GM18499 (cell line): ENCODE measurements at regions not wholly inside any gene's neighbourhood (a gene's known extent, or its start where the extent isn't known, plus 50 kb on each side); places are given as distances from the start of the nearest gene placed in this dataset.

ENCODE experiments used
- ATAC-seq: cut with Tn5 transposase; IDR thresholded peaks from one replicate; pipeline ENCODE4 v1.9.1; 2021; ENCODE audit warnings: moderate number of reproducible peaks; ENCODE audit not compliant: insufficient read depth, unreplicated experiment

DNA sequence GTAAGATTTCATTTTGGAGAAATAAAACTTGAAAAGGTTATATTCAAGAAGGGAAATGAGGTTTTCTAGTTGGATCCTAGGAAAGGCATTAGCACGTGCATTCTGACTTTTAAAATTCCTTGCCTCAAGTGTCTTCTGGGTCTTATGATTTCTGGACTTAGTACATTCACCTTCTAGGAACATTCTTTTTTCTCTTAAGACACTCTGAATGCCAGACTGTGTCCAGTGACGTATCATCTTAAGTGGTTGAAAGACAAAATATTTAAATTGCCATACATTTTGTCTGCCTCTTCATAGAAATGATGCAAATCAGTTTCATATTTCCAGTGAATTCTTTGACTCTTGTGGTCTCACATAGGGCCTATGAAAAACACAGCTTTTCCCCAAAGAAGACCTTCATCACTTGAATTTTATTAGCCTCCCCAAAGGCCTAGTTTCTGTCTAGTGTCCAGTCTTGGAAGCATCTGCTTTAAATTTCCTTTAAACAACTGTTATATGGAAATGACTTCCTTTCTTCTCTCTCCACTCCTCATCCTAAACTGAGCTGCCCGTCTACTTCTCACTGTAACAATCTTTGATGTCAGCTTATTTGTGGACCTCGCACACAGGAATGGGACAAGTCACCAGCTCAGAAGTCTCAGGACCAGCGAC is 187.2 kb downstream of the HLX start:
- ATAC-seq: no peak

DNA sequence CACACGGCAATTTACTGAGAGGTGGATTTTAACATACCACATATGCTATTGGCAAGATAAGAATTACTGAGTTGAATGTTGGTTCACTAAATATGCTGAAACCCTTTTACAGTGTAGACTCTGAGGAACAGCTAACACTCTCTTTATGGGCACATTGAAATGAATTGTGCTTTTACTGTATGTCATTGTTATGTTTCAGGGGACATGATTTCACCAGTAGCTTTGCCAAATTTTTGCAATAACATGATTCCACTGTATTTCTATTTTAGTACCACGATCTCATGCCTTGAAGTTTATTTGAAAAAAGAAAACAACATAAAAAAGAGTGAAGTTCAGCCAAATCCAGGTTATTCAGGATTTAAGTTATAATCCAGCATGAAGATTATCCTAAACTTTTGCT is 188.5 kb downstream of the HLX start:
- ATAC-seq: no peak

DNA sequence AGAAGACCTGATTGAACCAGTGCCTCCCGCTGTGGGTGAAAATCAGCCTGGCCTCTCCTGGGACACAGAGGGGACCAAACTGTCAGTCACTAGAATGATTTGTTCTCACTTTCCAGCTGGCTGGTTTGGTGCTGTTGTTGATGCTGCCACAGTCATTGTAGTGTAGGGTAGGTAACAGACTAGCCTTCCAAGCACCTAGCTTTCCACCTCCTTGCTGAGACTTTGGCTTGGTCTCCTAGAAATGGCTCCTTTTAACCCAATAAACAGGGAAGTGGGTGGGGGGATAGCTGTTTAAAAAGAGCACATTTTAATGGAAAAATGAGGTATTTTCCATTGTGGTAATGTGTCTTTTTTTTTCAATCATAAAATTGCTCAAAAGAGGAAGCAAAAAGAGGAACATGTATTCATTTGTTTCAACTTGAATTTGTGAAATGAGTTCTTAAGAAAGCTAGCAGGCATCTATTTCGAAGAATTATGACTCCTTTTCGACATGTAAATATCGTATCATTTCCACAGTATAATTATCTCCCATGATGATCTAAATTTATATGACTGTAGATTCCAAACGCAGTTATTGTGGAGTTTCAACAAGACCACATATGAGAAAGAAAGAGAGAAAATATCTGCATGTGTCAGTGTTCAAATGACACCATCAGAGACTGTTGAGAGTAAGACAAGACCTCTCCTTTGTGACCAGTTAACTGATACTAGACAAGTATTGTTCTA is 190.1 kb downstream of the HLX start:
- ATAC-seq: peak; percentile 79

DNA sequence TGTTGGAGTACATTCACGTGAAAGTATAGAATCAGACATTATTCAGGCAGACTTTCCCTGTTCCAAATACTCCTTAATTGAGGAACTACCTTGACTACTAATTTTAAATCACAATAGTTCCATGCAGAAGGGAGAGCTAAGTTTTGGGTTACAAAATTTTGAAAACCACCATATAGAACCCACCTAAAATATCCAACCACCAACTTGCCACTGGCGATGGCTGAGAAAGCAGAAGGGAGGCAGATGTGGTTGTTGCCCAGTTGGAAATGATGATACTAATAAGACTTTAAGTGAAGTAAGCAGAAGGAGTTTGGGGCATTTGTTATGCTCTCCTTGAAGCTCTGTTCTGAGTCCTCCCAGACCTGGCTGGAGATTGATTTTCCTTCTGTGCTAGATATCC is 190.7 kb downstream of the HLX start:
- no peak for ATAC-seq

DNA sequence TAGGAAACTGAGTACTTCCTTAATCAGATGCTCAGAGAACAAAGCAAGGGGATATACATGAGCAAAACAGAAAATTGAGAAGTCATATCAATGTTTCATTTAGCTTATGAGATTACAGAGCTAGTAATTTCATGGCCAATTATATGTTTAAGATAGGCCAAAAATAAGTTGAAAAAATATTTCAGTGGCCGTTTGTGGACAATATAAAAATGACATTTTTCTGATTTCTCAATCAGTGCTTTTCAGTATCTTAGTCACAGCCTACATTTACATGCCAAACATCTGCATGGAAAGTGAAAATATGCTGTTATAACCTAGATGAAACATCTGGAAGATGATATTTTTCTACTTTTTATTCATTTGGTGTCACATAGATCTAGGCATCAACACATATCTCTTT is 192.5 kb downstream of the HLX start:
- ATAC-seq: no peak

DNA sequence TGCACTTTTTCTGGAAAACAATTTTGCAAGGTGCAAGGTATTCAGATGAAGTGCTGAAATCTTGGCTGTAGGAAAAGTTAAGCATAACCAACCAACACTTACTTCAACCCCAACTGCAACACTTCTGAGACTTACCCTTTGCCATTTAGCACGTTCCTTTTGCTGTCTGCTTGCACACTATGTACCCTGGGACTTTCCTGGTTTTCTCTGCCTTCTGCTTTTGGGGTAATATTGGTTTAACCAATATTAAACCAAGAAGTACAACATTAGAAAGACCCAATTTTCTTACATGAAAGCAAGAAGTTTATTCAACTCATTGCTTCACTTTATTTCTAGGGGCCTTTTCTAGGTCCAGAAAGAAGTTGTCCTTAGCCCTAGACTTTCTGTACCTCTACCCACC is 193.0 kb downstream of the HLX start:
- no peak for ATAC-seq

DNA sequence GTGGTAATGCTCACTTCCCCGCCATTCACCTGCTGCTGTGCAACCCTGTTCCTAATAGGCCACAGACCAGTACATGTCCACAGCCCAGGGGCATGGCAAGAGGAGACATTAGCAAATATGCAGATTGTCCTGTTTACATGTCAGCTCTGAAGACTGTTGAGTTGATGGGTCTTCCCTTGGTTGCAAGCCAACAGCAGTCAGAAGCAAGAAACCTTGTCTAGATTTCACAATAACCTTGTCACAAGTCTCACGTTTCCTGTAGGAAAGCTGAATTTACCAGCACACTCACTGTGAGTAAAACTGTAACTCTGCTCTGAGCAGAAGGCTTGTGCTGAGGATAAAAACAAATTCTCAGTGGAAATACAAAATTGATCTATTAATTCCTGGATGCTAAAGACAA is 195.1 kb downstream of the HLX start:
- ATAC-seq: no peak

DNA sequence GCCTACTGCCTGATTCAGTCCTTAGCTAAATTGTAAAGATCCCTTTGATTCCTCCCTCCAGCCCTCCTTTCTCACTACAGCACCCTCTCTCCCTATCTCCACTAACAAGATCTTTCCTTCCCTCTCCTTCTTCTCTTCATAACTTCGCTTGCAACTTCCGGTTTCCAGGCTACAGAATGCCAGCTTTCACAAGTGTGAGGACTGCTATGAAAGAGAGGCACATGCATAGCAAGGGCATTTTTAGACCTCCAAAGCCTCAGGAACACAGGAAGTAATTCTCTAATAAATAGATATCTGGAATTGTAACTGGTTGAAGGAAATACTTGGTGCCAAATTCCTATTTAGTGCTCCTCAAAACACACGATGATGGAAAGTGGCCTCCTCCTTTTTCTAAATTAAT is 196.7 kb downstream of the HLX start:
- ATAC-seq: no peak

DNA sequence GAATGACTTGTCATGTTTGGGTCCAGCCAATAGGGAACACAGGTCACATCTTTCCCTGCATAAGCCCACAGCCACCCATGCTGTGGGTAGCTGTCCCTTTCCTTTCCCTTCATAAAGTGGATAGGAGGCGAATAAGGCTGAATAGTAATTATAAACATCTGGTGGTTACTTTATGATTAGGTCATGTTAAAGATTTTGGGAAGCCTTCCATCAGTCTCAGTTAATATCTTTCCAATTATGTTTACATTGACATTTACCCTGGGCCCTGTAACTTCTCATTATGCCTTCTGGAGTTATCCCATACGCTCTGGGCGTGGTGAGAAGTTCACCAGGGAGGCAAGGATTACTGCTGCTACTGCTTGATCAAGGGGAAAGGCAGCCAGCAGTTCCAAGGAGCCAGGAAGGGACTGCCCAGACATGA is 197.2 kb downstream of the HLX start:
- ATAC-seq: no peak

DNA sequence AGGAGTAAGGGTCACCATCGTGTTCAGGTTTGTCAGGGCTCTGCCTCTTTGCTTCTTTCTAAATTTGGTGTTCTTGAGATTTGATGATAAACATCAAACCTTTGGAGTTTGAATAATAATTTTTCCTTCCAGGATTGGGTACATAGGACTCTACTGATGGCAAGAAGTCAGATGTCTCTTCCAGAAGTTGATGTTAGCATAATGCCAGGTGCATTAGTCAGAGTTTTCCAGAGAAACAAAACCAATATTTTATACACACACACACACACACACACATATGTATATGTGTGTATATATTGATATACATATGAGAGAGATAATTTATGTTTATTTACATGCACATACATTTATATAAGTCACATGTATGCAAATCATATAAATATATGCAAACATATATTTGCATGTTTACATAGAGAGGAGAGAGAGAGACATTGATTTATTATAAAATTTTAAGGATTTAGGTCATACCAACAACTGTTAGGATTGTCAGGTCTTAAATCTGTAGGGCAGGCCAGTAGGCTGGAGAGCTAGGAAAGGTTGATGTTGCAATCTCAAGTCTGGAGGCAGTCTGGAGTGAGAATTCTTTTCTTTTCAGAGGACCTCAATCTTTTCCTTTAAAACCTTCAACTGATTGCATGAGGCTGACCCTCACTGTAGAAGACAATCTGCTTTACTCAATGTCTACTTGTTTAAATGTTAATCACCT is 199.2 kb downstream of the HLX start:
- ATAC-seq: no peak

DNA sequence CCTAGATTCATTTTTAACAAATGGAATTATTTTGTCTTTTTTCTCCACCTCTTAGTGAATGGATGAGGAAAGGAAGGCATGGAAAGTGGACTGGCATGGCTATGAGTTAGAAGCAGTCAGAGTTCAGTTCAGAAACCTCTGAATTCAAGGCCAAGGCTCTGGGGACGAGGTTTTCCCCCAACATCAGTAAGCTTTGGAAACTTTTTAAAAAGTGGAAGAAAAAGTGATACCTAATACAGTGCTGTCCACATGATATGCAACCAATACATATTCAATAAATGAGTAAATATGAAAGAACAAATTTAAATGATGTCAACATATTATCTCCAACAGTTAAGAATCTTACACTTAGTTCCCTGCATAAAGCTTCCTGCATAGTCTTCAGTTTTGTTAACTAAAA is 204.7 kb downstream of the HLX start:
- ATAC-seq: no peak

DNA sequence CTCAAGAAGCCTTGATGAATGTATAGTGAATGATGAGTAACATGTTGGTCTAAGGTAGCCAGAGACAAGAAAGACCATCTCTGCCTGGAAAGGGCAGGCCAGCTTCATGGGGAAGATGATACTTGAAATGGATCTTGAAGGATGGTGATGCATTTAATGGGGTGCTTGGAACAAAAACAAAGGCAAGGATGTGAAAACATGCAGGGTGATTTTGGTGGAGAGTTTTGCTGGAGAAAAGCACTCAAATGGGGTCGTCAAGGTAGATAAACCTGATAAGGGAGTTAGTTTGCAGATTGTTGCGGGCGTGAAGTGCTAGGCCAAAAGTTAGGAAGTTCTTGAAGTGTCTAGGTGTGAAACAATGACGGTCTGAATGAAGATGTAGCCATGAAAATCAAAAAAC is 205.4 kb downstream of the HLX start:
- ATAC-seq: no peak

DNA sequence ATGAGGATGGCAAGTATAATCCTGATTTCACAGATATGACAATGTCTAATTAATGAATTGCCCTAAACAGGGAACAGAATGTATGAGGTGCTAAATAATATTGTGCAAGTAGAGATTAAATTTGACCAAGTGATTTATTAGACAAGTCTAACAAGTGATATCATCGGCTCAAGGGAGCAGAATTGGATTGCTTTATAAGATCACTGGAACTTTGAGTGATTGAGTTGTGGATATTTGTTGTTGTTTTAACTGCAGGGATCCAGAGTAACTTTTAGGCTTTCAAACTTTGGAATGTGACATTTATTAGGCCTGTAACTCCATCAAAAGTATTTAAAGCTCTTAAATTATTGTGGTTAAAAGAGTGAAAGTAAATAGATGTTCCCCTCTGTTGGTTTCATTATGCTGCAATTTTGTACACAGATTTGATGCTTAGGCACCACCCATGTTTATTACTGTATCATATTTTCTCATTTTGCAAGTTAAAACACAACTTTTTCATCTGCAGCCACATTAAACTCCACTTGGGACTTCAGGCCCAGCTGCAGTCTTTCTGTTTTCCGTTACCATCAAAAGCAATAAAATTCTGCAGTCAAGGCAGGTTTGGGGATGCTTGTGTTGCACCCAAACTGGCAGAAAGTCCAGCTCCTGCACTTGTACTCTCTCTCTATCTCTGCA is 206.6 kb downstream of the HLX start:
- ATAC-seq: no peak

DNA sequence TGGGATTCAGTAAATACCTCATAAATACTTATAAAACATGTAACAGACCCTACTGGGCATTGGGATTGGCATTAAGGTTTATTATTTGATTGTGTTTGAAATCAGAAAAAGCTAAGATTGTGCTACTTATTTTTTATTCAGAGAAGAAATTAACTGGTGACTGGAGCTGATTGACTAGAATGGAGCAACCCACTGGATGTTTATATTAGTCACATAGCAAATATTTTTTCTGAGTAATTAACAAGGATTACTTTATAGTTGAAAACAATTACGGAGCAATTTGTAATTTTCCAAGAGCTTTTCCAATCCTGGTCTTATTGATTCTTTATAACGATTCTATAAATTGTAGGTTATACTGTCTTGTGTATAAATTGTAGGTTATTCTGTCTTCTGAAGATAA is 208.7 kb downstream of the HLX start:
- no peak for ATAC-seq

DNA sequence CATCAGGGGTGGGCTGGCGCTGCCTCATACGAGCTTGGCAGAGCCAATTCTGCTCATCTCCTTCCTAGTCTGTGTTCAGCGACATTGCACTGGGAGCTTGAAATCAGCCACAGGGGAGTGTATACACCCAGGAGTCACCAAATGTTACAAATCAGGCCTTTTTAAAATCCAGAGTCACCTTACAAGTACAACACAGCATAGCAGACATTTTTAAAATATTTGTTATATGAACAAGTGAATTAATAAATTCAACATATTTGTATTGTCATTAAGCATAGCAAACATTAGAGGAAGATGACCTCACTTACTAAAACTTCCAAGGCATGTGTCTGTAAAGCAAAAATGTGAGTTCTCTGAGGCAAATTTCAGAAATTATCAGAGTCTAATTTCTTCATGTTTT is 210.0 kb downstream of the HLX start:
- ATAC-seq: no peak

DNA sequence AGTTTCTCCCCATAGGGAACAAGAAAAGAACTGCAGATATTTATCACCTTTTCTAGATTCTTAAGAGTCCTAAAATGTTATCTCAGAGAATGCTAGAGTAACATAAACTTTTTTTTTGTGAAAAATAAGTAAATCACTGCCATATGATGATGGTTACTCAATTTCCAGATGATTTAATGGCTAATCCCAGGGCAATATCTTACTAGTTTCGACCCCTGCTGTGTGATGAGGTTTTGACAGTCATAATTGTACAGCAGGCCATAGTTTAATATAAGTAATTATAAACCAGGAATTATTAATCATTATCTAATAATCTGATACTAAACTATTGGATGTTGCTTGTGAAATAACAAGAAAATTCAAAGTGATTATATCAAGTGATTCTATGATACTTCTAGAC is 210.6 kb downstream of the HLX start:
- no peak for ATAC-seq

DNA sequence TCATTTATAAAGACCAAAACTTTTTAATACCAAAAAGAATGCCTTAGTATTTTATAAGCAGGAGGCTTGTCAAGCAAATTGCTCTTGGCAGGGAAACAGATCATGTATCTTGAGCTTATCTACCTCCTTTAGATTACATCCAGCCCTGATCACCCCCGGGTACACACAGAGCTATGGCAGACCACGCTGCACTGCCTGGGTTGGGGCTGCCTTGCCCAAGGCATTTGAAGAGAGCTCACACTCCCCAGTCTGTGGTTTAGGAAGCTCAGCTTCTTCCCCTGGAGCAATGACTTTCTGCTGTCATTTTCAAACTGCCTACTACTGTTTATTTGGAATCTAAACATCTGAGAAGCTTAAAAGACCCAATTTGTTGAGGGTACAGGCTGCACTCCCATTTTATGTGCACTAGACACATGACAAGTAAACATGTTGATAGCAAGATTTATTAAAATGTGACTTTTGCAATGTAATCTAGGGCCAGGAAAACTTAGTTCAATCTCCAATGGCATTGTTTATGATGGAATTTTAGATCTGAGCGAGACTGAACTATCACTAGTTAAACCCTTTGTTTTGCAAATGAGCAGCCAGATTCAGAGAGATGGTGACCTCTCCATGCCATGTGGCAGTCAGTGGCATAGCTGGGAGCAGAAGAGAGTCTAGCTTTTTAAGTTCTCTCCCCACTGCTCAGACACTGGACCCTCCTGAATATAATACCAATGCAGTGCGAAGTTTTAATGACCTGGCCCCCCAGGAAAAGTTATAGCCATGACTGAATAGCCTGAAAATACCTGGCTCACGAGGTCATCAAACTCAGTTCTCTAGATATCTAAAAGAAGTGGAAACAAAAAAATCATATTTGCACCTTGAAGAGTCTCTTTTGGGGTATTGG is 214.9 kb downstream of the HLX start:
- ATAC-seq: no peak

DNA sequence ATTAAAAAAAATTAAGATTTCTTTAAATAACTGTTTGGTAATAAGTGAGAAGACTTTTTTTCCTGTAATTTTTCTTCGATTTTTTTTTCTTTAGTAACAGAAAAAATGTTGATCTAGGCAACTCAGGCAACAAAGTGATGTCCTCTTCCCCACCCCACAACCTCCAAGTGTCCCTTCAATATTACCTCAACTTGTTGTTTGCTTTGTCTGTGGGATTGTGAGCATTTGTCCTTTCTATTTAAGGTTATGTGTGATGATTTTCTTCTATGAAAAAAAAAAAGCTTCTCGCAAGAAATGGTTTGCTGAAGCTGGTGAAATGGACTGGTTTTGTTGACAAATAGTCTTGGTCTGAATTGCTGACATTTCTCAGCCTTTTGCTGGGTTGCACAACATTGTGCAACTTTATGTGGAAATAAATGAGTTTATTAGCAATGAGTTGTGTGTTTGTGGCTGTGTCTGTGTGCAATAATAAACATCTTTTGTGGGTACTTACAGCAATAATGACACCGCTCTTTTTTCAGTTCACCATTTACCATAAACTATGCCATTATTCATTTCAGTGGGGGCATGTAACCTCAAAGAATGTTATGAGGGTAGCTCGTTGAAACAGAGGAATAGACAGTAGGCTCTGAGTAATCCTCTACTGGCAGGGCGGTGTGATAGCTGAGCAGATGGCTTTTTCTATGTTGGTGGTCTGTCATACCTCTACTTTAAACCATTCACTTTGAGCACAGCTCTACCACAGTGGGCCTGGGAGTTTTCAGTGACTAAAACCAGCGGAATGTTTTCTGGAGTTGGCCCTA is 218.4 kb downstream of the HLX start:
- ATAC-seq: no peak
